NT2/D1 (cell line): ENCODE measurements at regions not wholly inside any gene's neighbourhood (a gene's known extent, or its start where the extent isn't known, plus 50 kb on each side); places are given as distances from the start of the nearest gene placed in this dataset.

Experiments
- SUZ12 ChIP-seq: IDR thresholded peaks from 2 replicates; pipeline ENCODE4 v1.6.1; 2011; ENCODE audit not compliant: insufficient read length, insufficient read depth; ENCODE audit errors: extremely low read depth
- YY1 ChIP-seq: IDR thresholded peaks from 2 replicates; pipeline ENCODE4 v1.6.1; 2011; ENCODE audit not compliant: insufficient read length, insufficient read depth

- TF ChIP-seq YY1, result no peak
- no peak for TF ChIP-seq SUZ12
Observed at GRCh38 chr3:166100730-166101129, 263.5 kb upstream of the BCHE start.
